Liver (tissue), 8 donors: ENCODE measurements at regions not wholly inside any gene's neighbourhood (a gene's known extent, or its start where the extent isn't known, plus 50 kb on each side); places are given as distances from the start of the nearest gene placed in this dataset.

Experiments
- DNase-seq: peaks from one replicate; pipeline ENCODE4 v3.0.0-alpha.2; 2017; ENCODE audit warnings: low spot score
- H3K27ac ChIP-seq, 2 donors: one replicate each; pipeline ENCODE4 v1.7.0; 2013; ENCODE audit warnings: inconsistent platforms in 2 of 2, low read length in 2 of 2, control low read depth in 1 of 2, low read depth in 1 of 2, mild to moderate bottlenecking in 1 of 2
- H3K27me3 ChIP-seq, 4 donors: one replicate each; pipeline versions ENCODE4 v1.6.1 to v1.7.0; 2013; ENCODE audit warnings: low read length in 3 of 4, inconsistent platforms in 1 of 4, mild to moderate bottlenecking in 1 of 4, moderate library complexity in 1 of 4; ENCODE audit not compliant: control insufficient read depth in 4 of 4, insufficient read depth in 4 of 4
- H3K36me3 ChIP-seq, 4 donors: one replicate each; pipeline versions ENCODE4 v1.6.1 to v1.7.0; 2013; ENCODE audit warnings: low read length in 3 of 4, mild to moderate bottlenecking in 3 of 4, low read depth in 1 of 4, moderate library complexity in 1 of 4; ENCODE audit not compliant: control insufficient read depth in 4 of 4, insufficient read depth in 3 of 4
- H3K4me1 ChIP-seq, 4 donors: one replicate each; pipeline versions ENCODE4 v1.6.1 to v1.7.0; 2013; ENCODE audit warnings: low read length in 3 of 4, mild to moderate bottlenecking in 3 of 4, moderate library complexity in 1 of 4; ENCODE audit not compliant: control insufficient read depth in 4 of 4, insufficient read depth in 4 of 4
- H3K4me3 ChIP-seq, 3 donors: one replicate each; pipeline versions ENCODE4 v1.6.1 to v1.7.0; 2013; ENCODE audit warnings: low read length in 3 of 3, control low read depth in 1 of 3, low read depth in 1 of 3, mild to moderate bottlenecking in 1 of 3
- H3K9ac ChIP-seq, 2 donors: one replicate each; pipeline ENCODE4 v1.7.0; 2013; ENCODE audit warnings: low read length in 2 of 2, mild to moderate bottlenecking in 2 of 2, moderate library complexity in 2 of 2, control low read depth in 1 of 2, low read depth in 1 of 2
- H3K9me3 ChIP-seq, 4 donors: one replicate each; pipeline versions ENCODE4 v1.6.1 to v1.7.0; 2013; ENCODE audit warnings: low read length in 3 of 4; ENCODE audit not compliant: control insufficient read depth in 4 of 4
- ATF3 ChIP-seq: IDR thresholded peaks from 2 replicates; pipeline ENCODE4 v1.6.1; 2016; ENCODE audit warnings: antibody characterized with exemption
- CTCF ChIP-seq: fragments of 150-350 bp; IDR thresholded peaks from 2 replicates; pipeline ENCODE4 v1.5.1; 2017; ENCODE audit warnings: improper control_type of control experiment, low read depth, low read length; ENCODE audit not compliant: missing input control
- FOXA1 ChIP-seq: IDR thresholded peaks from 2 replicates; pipeline ENCODE4 v1.6.1; 2016; ENCODE audit warnings: antibody characterized with exemption
- JUND ChIP-seq, 2 donors: IDR thresholded peaks; 2 replicates each; pipeline ENCODE4 v1.6.1; 2016; ENCODE audit warnings: antibody characterized with exemption in 2 of 2
- REST ChIP-seq: IDR thresholded peaks from 2 replicates; pipeline ENCODE4 v1.6.1; 2016; ENCODE audit warnings: antibody characterized with exemption, mild to moderate bottlenecking
- TAF1 ChIP-seq: conservative IDR thresholded peaks from 2 replicates; pipeline ENCODE4 v1.6.1; 2016; ENCODE audit warnings: antibody characterized with exemption, mild to moderate bottlenecking
- ZBTB33 ChIP-seq: IDR thresholded peaks from 2 replicates; pipeline ENCODE4 v1.6.1; 2016; ENCODE audit warnings: antibody characterized with exemption
- WGBS: extraction: QIAGEN DNeasy Blood & Tissue Kit; methylation state at CpG from one replicate; pipeline ENCODE4 v1.1.7; 2013; 5-methylcytosine and 5-hydroxymethylcytosine counted together
- donor health status: healthy.
- donor health status: healthy.
- donor health status: healthy.
- donor health status: healthy.
- donor health status: healthy.

GRCh38 chr4:155544547-155544946 lies 122.1 kb upstream of the GUCY1A1 start (continued):
- no peak for TF ChIP-seq CTCF

GRCh38 chr4:155543126-155543765 lies 123.4 kb upstream of the GUCY1A1 start:
- no peak overlapping the region for H3K9ac ChIP-seq
- TF ChIP-seq CTCF = no peak
- TF ChIP-seq ZBTB33 = no peak
- DNase-seq = no peak
- no peak overlapping the region for H3K27ac ChIP-seq
- H3K4me3 ChIP-seq = no peak overlapping the region
- H3K9me3 ChIP-seq = peaks cover 0 to 10% (median 2%) of the 10 kb centered on the region in 4 donors
- no peaks in the 10 kb centered on the region for H3K27me3 ChIP-seq
- WGBS = 81% methylated on average over 3 of the region's 3 CpGs
- no peaks in the 10 kb centered on the region for H3K4me1 ChIP-seq
- H3K36me3 ChIP-seq = no peaks in the 10 kb centered on the region

GRCh38 chr4:155542415-155542814 lies 124.2 kb upstream of the GUCY1A1 start:
- no peaks in the 10 kb centered on the region for H3K27me3 ChIP-seq
- H3K4me1 ChIP-seq = no peaks in the 10 kb centered on the region
- H3K36me3 ChIP-seq = no peaks in the 10 kb centered on the region
- H3K27ac ChIP-seq = no peak overlapping the region
- no peak for DNase-seq
- TF ChIP-seq FOXA1 (no peak), ZBTB33 (no peak), ATF3 (no peak), REST (no peak), JUND (IDR thresholded peaks at IDR 0.05) (no peak), TAF1 (no peak)
- H3K4me3 ChIP-seq = no peak overlapping the region
- H3K9me3 ChIP-seq = peaks cover 0 to 10% (median 2%) of the 10 kb centered on the region in 4 donors
- no peak overlapping the region for H3K9ac ChIP-seq
- WGBS = 89% methylated on average over 3 of the region's 3 CpGs
